Ishikawa (cell line): ENCODE measurements at regions not wholly inside any gene's neighbourhood (a gene's known extent, or its start where the extent isn't known, plus 50 kb on each side); places are given as distances from the start of the nearest gene placed in this dataset.

Experiments used
- CEBPB ChIP-seq: IDR thresholded peaks from 2 replicates; pipeline ENCODE4 v1.6.1; 2012
- CREB1 ChIP-seq: IDR thresholded peaks from 2 replicates; pipeline ENCODE4 v1.6.1; 2012; ENCODE audit warnings: low read depth
- EGR1 ChIP-seq: IDR thresholded peaks from 2 replicates; pipeline ENCODE4 v1.6.1; 2012
- EP300 ChIP-seq: IDR thresholded peaks from 2 replicates; pipeline ENCODE4 v1.6.1; 2012; ENCODE audit warnings: borderline replicate concordance
- FOXM1 ChIP-seq: IDR thresholded peaks from 2 replicates; pipeline ENCODE4 v1.6.1; 2012; ENCODE audit warnings: low read depth, borderline replicate concordance
- RAD21 ChIP-seq: IDR thresholded peaks from 2 replicates; pipeline ENCODE4 v1.6.1; 2012; ENCODE audit warnings: low read depth
- TAF1 ChIP-seq: IDR thresholded peaks from 2 replicates; pipeline ENCODE4 v1.6.1; 2012; ENCODE audit warnings: low read depth, mild to moderate bottlenecking
- TCF12 ChIP-seq: IDR thresholded peaks from 2 replicates; pipeline ENCODE4 v1.6.1; 2012; ENCODE audit warnings: low read depth
- TEAD4 ChIP-seq: IDR thresholded peaks from 2 replicates; pipeline ENCODE4 v1.6.1; 2012
- YY1 ChIP-seq: IDR thresholded peaks from 2 replicates; pipeline ENCODE4 v1.6.1; 2012; ENCODE audit warnings: low read depth

- TF ChIP-seq TCF12 = no peak
- no peak for TF ChIP-seq TEAD4
- no peak for TF ChIP-seq CREB1
- no peak for TF ChIP-seq EP300
- no peak for TF ChIP-seq EGR1
- no peak for TF ChIP-seq FOXM1
- TF ChIP-seq TAF1 = no peak
- TF ChIP-seq YY1 = no peak
- TF ChIP-seq CEBPB = no peak
- TF ChIP-seq RAD21 = no peak
These were observed 268.8 kb downstream of the TTC8 start for GRCh38 chr14:89093083-89093730.
